Neural cell (in vitro differentiated cells): ENCODE measurements at regions not wholly inside any gene's neighbourhood (a gene's known extent, or its start where the extent isn't known, plus 50 kb on each side); places are given as distances from the start of the nearest gene placed in this dataset.

Experiments
- TAF1 ChIP-seq: IDR thresholded peaks from 2 replicates; pipeline ENCODE4 v1.6.1; 2012; ENCODE audit warnings: low read depth
- TF ChIP-seq, protein P1 (sequence below): IDR thresholded peaks from 2 replicates; pipeline ENCODE4 v1.6.1; 2012; ENCODE audit warnings: borderline replicate concordance

DNA sequence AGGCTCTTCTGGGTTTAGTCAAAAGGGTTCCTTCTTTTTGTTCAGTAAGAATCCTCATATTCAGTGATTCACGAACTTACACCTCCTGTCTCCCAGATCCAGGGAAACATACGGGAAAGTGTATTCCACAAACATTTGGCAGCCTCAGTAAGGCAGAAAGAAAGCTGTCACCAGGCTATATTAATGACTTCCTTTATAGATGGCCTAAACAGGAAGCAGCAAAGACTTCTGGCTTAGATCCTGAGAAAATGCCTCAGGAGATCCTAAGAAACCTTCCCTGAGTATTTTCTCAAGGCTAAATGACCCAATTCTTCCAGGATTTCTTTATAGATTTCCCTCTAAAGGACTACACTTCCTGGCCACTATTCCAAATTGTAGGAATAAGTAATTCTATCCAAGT is 1995.5 kb upstream of the CELF4 start:
- TF ChIP-seq TAF1: no peak
- TF ChIP-seq, protein P1, sequence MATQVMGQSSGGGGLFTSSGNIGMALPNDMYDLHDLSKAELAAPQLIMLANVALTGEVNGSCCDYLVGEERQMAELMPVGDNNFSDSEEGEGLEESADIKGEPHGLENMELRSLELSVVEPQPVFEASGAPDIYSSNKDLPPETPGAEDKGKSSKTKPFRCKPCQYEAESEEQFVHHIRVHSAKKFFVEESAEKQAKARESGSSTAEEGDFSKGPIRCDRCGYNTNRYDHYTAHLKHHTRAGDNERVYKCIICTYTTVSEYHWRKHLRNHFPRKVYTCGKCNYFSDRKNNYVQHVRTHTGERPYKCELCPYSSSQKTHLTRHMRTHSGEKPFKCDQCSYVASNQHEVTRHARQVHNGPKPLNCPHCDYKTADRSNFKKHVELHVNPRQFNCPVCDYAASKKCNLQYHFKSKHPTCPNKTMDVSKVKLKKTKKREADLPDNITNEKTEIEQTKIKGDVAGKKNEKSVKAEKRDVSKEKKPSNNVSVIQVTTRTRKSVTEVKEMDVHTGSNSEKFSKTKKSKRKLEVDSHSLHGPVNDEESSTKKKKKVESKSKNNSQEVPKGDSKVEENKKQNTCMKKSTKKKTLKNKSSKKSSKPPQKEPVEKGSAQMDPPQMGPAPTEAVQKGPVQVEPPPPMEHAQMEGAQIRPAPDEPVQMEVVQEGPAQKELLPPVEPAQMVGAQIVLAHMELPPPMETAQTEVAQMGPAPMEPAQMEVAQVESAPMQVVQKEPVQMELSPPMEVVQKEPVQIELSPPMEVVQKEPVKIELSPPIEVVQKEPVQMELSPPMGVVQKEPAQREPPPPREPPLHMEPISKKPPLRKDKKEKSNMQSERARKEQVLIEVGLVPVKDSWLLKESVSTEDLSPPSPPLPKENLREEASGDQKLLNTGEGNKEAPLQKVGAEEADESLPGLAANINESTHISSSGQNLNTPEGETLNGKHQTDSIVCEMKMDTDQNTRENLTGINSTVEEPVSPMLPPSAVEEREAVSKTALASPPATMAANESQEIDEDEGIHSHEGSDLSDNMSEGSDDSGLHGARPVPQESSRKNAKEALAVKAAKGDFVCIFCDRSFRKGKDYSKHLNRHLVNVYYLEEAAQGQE: no peak
